Trophoblast cell (in vitro differentiated cells and primary cell): ENCODE measurements at regions not wholly inside any gene's neighbourhood (a gene's known extent, or its start where the extent isn't known, plus 50 kb on each side); places are given as distances from the start of the nearest gene placed in this dataset.

Experiments
- DNase-seq, 2 donors: peaks; one replicate each; pipeline ENCODE4 v3.0.0-alpha.2; 2016
- H2AFZ ChIP-seq: 2 replicates; pipeline ENCODE4 v1.6.1; 2013; ENCODE audit warnings: low read length, moderate library complexity, mild to moderate bottlenecking; ENCODE audit not compliant: insufficient read depth, poor library complexity
- H2AK5ac ChIP-seq: 2 replicates; pipeline ENCODE4 v1.6.1; 2013; ENCODE audit warnings: mild to moderate bottlenecking, low read length
- H2BK120ac ChIP-seq: 2 replicates; pipeline ENCODE4 v1.6.1; 2013; ENCODE audit warnings: low read length, mild to moderate bottlenecking, moderate library complexity; ENCODE audit not compliant: insufficient read depth, poor library complexity
- H2BK12ac ChIP-seq: 2 replicates; pipeline ENCODE4 v1.6.1; 2013; ENCODE audit warnings: mild to moderate bottlenecking, low read length, moderate library complexity
- H2BK5ac ChIP-seq: 2 replicates; pipeline ENCODE4 v1.6.1; 2013; ENCODE audit warnings: low read length, low read depth, moderate library complexity, mild to moderate bottlenecking; ENCODE audit not compliant: poor library complexity
- H3K14ac ChIP-seq: 2 replicates; pipeline ENCODE4 v1.6.1; 2013; ENCODE audit warnings: mild to moderate bottlenecking, low read length
- H3K18ac ChIP-seq: 2 replicates; pipeline ENCODE4 v1.6.1; 2013; ENCODE audit warnings: mild to moderate bottlenecking, low read length
- H3K23ac ChIP-seq: 2 replicates; pipeline ENCODE4 v1.6.1; 2013; ENCODE audit warnings: low read length
- H3K27ac ChIP-seq: 2 replicates; pipeline ENCODE4 v1.5.1; 2013; ENCODE audit warnings: low read depth, mild to moderate bottlenecking, inconsistent platforms, low read length, moderate library complexity
- H3K27me3 ChIP-seq: 2 replicates; pipeline ENCODE4 v1.6.1; 2013; ENCODE audit warnings: inconsistent platforms, mild to moderate bottlenecking, low read length, moderate library complexity; ENCODE audit not compliant: insufficient read depth
- H3K36me3 ChIP-seq, 2 experiments: 1 replicate in 1 of 2; 2 replicates in 1 of 2; pipeline ENCODE4 v1.6.1; 2013; ENCODE audit warnings: low read length in 2 of 2, mild to moderate bottlenecking in 2 of 2, moderate library complexity in 1 of 2; ENCODE audit not compliant: insufficient read depth in 2 of 2, control insufficient read depth in 1 of 2
- H3K4ac ChIP-seq: 2 replicates; pipeline ENCODE4 v1.6.1; 2013; ENCODE audit warnings: low read depth, mild to moderate bottlenecking, low read length, moderate library complexity
- H3K4me1 ChIP-seq, 2 experiments: 1 replicate in 1 of 2; 2 replicates in 1 of 2; pipeline ENCODE4 v1.6.1; 2013; ENCODE audit warnings: low read length in 2 of 2, mild to moderate bottlenecking in 2 of 2, moderate library complexity in 1 of 2; ENCODE audit not compliant: insufficient read depth in 2 of 2, control insufficient read depth in 1 of 2
- H3K4me2 ChIP-seq: 2 replicates; pipeline ENCODE4 v1.6.1; 2013; ENCODE audit warnings: inconsistent platforms, mild to moderate bottlenecking, low read length, moderate library complexity
- H3K4me3 ChIP-seq: 2 replicates; pipeline ENCODE4 v1.5.1; 2013; ENCODE audit warnings: mild to moderate bottlenecking, low read depth, low read length, inconsistent platforms
- H3K79me1 ChIP-seq: one replicate; pipeline ENCODE4 v1.6.1; 2013; ENCODE audit warnings: low read length
- H3K79me2 ChIP-seq: 2 replicates; pipeline ENCODE4 v1.6.1; 2013; ENCODE audit warnings: low read length, mild to moderate bottlenecking; ENCODE audit not compliant: control insufficient read depth, insufficient read depth, poor library complexity
- H3K9ac ChIP-seq: 2 replicates; pipeline ENCODE4 v1.6.1; 2013; ENCODE audit warnings: mild to moderate bottlenecking, low read length
- H3K9me3 ChIP-seq: 2 replicates; pipeline ENCODE4 v1.6.1; 2013; ENCODE audit warnings: low read depth, mild to moderate bottlenecking, control low read depth, inconsistent platforms, low read length; ENCODE audit not compliant: insufficient read depth
- H4K12ac ChIP-seq: 2 replicates; pipeline ENCODE4 v1.6.1; 2013; ENCODE audit warnings: low read depth, mild to moderate bottlenecking, low read length, moderate library complexity
- H4K8ac ChIP-seq: 2 replicates; pipeline ENCODE4 v1.6.1; 2013; ENCODE audit warnings: low read depth, mild to moderate bottlenecking, low read length, moderate library complexity
- H4K91ac ChIP-seq: one replicate; pipeline ENCODE4 v1.6.1; 2013; ENCODE audit warnings: low read depth, mild to moderate bottlenecking, low read length, moderate library complexity
- WGBS: extraction: QIAGEN DNeasy Blood & Tissue Kit; methylation state at CpG from one replicate; pipeline ENCODE4 v1.1.7; 2013; ENCODE audit warnings: missing lambda C conversion rate; ENCODE audit not compliant: insufficient read length, insufficient coverage; ENCODE audit errors: extremely low coverage; 5-methylcytosine and 5-hydroxymethylcytosine counted together

DNA sequence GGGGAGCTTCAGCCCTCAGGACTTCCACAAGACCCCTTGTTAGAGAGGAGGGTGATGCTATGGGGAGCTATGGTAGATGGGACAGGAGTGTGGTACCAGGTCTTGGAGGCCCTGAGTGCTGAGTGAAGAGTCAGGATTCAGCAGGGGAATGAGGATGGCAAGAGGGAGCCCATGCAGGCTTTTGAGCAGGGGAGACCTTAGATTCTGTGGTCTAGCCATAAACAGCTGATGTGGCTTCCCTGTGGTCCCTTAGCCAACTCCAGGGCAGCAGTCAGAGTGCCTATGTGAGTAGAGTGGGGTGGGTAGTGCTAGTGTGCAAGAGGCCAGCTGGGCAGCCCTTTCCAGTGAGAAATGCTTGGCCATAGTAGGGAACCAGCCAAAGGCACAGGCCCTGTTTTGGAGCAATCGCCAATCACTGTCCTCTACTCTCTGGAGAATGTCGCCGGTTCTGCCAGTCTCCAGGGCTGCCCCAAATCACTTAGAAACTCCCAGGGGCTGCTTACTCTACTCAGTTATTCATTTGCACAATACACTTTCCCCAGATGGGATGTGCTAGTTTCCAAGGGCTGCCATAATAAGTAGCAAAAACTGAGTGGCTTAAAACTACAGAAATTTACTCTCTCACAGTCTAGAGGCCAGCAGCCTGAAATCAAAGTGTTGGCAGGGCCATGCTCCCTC, 310.5 kb downstream of the SMAD2 start:
- Histone ChIP-seq H2BK12ac (no peak overlapping the region), H3K18ac (no peak overlapping the region), H4K12ac (no peak overlapping the region), H3K14ac (no peak overlapping the region), H4K8ac (no peak overlapping the region), H3K9ac (no peak overlapping the region), H3K4ac (no peak overlapping the region), H4K91ac (no peak overlapping the region), H3K23ac (no peak overlapping the region), H3K27me3 (no peaks in the 10 kb centered on the region), H3K36me3 (no peaks in the 10 kb centered on the region), H3K27ac (no peak overlapping the region), H3K9me3 (no peaks in the 10 kb centered on the region), H3K4me2 (no peak overlapping the region), H3K79me1 (no peaks in the 10 kb centered on the region), H3K4me3 (no peak overlapping the region), H3K4me1 (no peaks in the 10 kb centered on the region), H2BK5ac (no peak overlapping the region), H2AFZ (no peak overlapping the region), H3K79me2 (no peaks in the 10 kb centered on the region), H2BK120ac (no peak overlapping the region), H2AK5ac (no peak overlapping the region)
- DNase-seq, result no peak
- WGBS, result no CpG with 5 or more reads among the region's 3 CpGs

DNA sequence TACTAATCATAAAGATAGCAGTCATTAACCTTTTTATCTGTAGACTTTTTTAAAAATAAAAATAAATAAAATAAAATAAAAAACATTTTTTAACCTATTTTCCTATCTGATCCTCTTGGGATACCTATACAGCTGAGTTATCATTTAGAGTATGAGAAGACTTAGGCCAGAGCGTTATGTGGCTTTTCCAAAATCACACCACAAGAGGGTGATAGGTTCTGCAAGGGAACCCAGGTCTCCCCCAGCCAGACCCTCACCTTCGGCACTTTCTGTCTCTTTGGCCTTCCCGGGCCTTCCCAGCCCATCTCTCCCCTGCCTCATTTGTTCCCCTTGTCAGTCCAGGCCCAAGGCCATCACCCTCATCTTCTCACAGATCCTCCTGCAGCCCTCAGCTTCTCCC, 311.7 kb downstream of the SMAD2 start:
- no peak overlapping the region for H2BK5ac ChIP-seq
- H3K4me1 ChIP-seq, result no peaks in the 10 kb centered on the region
- no peak overlapping the region for H2AK5ac ChIP-seq
- no peak overlapping the region for H2BK12ac ChIP-seq
- no peaks in the 10 kb centered on the region for H3K36me3 ChIP-seq
- H4K91ac ChIP-seq, result no peak overlapping the region
- H3K79me1 ChIP-seq, result no peaks in the 10 kb centered on the region
- H3K9me3 ChIP-seq, result no peaks in the 10 kb centered on the region
- H4K8ac ChIP-seq, result no peak overlapping the region
- no peak overlapping the region for H3K4ac ChIP-seq
- no peak for DNase-seq
- no CpG with 5 or more reads among the region's 3 CpGs for WGBS
- no peak overlapping the region for H3K27ac ChIP-seq
- H3K27me3 ChIP-seq, result no peaks in the 10 kb centered on the region
- H3K4me3 ChIP-seq, result no peak overlapping the region
- no peak overlapping the region for H3K4me2 ChIP-seq
- no peak overlapping the region for H3K14ac ChIP-seq
- H3K79me2 ChIP-seq, result no peaks in the 10 kb centered on the region
- no peak overlapping the region for H2AFZ ChIP-seq
- no peak overlapping the region for H3K23ac ChIP-seq
- no peak overlapping the region for H3K18ac ChIP-seq
- no peak overlapping the region for H2BK120ac ChIP-seq
- no peak overlapping the region for H4K12ac ChIP-seq
- no peak overlapping the region for H3K9ac ChIP-seq

DNA sequence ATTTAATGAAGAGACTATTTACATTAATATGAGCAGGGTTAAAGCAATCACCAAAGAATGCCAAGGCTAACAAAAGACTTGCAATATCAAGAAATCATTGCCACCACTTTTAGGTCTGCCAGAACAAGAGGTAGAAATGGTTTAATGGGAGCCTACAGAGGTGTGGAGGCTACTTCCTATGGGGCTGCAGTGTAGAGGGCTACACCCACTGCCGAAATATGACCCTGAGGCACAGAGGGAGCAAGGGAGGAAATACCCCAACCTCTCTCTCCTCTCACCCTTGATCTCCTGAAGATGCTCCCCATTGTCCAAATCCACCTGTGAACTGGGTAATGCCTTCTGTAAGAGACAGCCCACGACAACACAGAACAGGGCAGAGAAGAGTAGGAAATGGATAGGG, 315.4 kb downstream of the SMAD2 start:
- Histone ChIP-seq H4K91ac (no peak overlapping the region), H2BK5ac (no peak overlapping the region), H4K12ac (no peak overlapping the region), H3K4me2 (no peak overlapping the region), H3K9me3 (no peaks in the 10 kb centered on the region), H3K18ac (no peak overlapping the region), H2AK5ac (no peak overlapping the region), H3K14ac (no peak overlapping the region), H4K8ac (no peak overlapping the region), H3K36me3 (no peaks in the 10 kb centered on the region), H3K79me1 (no peaks in the 10 kb centered on the region), H3K79me2 (no peaks in the 10 kb centered on the region), H3K27ac (no peak overlapping the region), H2AFZ (no peak overlapping the region), H2BK12ac (no peak overlapping the region), H3K23ac (no peak overlapping the region), H3K27me3 (no peaks in the 10 kb centered on the region), H3K4me3 (no peak overlapping the region), H3K4me1 (no peaks in the 10 kb centered on the region), H3K9ac (no peak overlapping the region), H2BK120ac (no peak overlapping the region), H3K4ac (no peak overlapping the region)
- no peak for DNase-seq
- no CpG with 5 or more reads among the region's 2 CpGs for WGBS

DNA sequence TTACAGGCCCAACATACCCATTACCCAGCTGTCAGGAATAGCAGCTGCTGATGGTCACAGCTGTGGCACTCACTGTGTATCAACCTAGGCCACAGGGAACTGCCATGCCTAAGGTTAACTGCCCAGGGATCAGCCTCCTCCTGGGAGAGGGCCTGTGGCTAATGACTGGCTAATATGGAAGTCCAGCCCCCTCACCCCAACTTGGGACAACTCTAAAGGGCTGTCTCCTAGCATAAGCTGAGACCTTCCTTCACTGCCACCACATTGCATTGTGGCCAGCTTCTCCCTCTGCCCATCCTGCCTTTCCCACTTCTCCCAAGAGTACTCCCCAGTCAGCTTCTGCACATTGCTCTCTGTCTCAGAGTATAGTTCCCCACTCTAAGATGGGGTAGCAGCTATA, 316.5 kb downstream of the SMAD2 start:
- no peak overlapping the region for H3K14ac ChIP-seq
- no peak overlapping the region for H3K18ac ChIP-seq
- H3K36me3 ChIP-seq, result no peaks in the 10 kb centered on the region
- H3K9ac ChIP-seq, result no peak overlapping the region
- H3K4me3 ChIP-seq, result no peak overlapping the region
- H3K4ac ChIP-seq, result no peak overlapping the region
- no peak overlapping the region for H2BK120ac ChIP-seq
- no peaks in the 10 kb centered on the region for H3K4me1 ChIP-seq
- no peak overlapping the region for H3K23ac ChIP-seq
- H4K12ac ChIP-seq, result no peak overlapping the region
- H2AK5ac ChIP-seq, result no peak overlapping the region
- H3K79me1 ChIP-seq, result no peaks in the 10 kb centered on the region
- H3K27me3 ChIP-seq, result no peaks in the 10 kb centered on the region
- no peak overlapping the region for H2AFZ ChIP-seq
- no peak overlapping the region for H4K8ac ChIP-seq
- no peak overlapping the region for H3K4me2 ChIP-seq
- no peak overlapping the region for H4K91ac ChIP-seq
- H3K79me2 ChIP-seq, result no peaks in the 10 kb centered on the region
- H2BK5ac ChIP-seq, result no peak overlapping the region
- no peaks in the 10 kb centered on the region for H3K9me3 ChIP-seq
- no peak overlapping the region for H3K27ac ChIP-seq
- DNase-seq, result no peak
- no peak overlapping the region for H2BK12ac ChIP-seq
